AG04449 (cell line): ENCODE measurements at regions not wholly inside any gene's neighbourhood (a gene's known extent, or its start where the extent isn't known, plus 50 kb on each side); places are given as distances from the start of the nearest gene placed in this dataset.

Experiments
- CTCF ChIA-PET: fragments of 350-600 bp; formaldehyde crosslinking; extraction: SDS; loops from one replicate; lab custom pipeline; 2021; ENCODE audit warnings: antibody characterized with exemption; lab: Yijun Ruan, JAX
- POLR2A ChIA-PET: fragments of 400-600, 350-600 bp; formaldehyde crosslinking; extraction: SDS; loops from one replicate; lab custom pipeline; 2020; ENCODE audit warnings: antibody characterized with exemption, inconsistent platforms; lab: Yijun Ruan, JAX
- DNase-seq: peaks from one replicate; pipeline ENCODE4 v3.0.0-alpha.2; 2010; ENCODE audit warnings: low read depth, low spot score
- H3K4me3 ChIP-seq: 2 replicates; pipeline ENCODE4 v1.5.1; 2011; ENCODE audit warnings: low read depth, mild to moderate bottlenecking, control low read depth, low read length
- CTCF ChIP-seq: IDR thresholded peaks from one replicate; pipeline ENCODE4 v1.5.1; 2011; ENCODE audit warnings: mild to moderate bottlenecking, moderate library complexity, low read length, control low read depth, inconsistent platforms; ENCODE audit not compliant: insufficient read depth; ENCODE audit errors: missing control alignments

DNA sequence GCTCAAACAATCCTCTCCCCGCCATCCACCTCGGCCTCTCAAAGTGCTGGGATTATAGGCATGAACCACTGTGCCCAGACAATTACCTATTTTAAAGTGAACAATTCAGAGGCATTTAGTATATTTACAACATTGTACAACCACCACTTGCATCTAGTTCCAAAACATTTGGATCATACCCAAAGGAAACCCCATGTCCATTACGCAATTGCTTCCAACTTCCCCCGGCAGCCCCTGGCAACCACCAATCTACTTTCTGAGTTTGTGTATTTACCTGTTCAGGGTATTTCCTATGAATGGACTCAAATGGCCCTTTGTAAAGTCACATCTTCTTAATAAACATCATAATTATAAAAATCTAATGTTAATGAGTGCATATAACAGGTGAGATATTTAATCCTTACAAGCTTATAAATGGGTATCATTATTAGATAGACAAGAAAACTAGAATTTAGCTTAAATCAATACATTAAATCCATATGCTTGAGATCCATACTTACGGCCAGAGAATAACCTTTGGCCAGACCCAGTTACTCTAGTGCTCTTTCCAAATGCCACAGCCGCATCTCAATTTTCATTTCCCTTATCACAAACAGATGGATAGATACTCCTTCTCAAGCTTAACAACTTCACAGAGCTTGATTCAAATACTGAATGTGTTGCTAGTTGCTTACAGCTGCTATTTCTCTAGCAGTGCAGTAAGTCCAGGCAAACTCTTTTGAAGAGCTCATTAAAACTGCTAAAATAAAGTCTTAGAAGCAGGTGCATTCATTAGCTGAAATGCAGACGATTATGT, 133.4 kb upstream of the MKLN1 start:
- TF ChIP-seq CTCF = no peak
- no peak for DNase-seq
- H3K4me3 ChIP-seq = no peak overlapping the region
- ChIA-PET POLR2A (no interaction called here), CTCF (no interaction called here)

DNA sequence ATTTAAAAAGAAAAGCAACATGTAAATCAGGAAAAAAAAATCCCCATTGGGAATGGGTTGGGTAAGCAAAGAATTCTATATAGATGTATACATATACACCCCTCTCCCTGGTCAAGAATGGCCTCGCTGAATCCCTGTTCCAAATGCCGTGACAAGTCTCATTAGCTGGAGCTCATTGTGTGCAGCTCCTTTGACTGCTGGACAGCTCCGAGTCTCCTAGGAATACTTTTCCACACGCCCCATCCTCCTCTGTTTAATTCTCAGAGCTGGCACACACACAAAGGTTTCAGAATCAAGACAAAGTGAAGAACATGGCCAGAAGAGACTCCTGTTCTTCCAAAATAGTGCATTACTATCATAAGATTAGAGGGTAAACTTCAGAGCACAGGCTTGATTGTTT, 130.9 kb upstream of the MKLN1 start:
- TF ChIP-seq CTCF = no peak
- no peak for DNase-seq
- POLR2A ChIA-PET = interaction anchor here (0.7 to 0.8 kb wide), 2 partner anchors 8 to 87 kb away, joined by 3 to 5 read pairs; no protein-coding TSS in a partner anchor
- CTCF ChIA-PET = interaction anchor here (1.9 kb wide), 1 partner anchor 15 kb away, joined by 6 read pairs; no protein-coding TSS in a partner anchor
- no peak overlapping the region for H3K4me3 ChIP-seq

DNA sequence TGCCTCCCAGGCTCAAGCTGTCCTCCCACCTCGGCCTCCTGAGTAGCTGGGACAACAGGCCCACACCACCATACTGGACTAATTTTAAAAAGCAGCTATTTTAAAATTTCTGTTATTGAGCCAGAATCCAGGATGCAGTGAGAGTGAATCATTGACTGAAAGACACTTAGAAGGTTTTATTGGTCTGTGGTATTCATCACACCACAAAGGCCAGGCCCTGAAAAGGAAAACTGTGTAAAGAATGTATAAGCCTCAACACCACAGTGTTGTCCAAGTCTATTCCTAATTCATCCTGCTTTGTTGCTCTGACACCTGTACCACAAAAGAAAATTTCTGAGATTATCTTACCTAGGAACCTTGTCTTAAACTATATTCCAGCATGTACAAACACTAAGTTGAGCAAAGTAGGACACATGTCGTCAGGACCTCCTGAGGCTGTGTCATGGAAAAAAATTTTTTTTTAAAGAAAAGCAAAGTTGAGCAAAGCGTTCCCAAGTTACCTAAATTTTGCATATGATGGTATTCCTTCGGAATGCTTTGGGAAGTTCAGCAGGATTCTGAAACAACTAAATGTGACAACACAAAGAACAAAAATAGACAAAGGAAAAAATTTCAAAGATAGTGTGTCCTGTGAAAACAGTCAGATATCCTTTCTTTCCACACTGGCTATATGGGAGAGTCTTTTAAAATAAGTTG, 129.6 kb upstream of the MKLN1 start:
- no peak for DNase-seq
- CTCF ChIA-PET = no interaction called here
- POLR2A ChIA-PET = interaction anchor here (0.6 kb wide), 1 partner anchor 9 kb away, joined by 4 read pairs; no protein-coding TSS in a partner anchor
- H3K4me3 ChIP-seq = no peak overlapping the region
- no peak for TF ChIP-seq CTCF

DNA sequence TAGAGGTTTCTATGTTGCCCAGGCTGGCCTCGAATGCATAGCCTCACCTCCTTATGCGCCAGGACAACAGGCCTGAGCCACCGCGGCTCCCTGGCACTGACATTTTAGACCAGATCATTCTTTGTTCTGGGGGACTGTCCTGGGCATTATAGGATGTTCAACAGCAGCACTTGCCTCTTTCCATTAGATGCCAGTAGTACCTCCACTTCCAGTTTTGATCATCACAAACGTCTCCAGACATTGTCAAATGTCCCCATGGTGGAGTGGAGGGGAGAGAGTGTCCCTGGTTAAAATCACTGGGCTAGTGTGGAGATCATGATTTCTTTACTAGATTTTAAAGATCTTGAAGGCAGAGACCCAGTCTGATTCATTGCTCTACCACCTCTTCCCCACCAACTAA, 125.2 kb upstream of the MKLN1 start:
- ChIA-PET POLR2A (no interaction called here), CTCF (no interaction called here)
- TF ChIP-seq CTCF = no peak
- H3K4me3 ChIP-seq = no peak overlapping the region
- DNase-seq = no peak

GRCh38 chr7:131203291-131203976, 124.2 kb upstream of the MKLN1 start:
- H3K4me3 ChIP-seq = no peak overlapping the region
- ChIA-PET POLR2A (no interaction called here), CTCF (no interaction called here)
- DNase-seq = no peak
- TF ChIP-seq CTCF = no peak

DNA sequence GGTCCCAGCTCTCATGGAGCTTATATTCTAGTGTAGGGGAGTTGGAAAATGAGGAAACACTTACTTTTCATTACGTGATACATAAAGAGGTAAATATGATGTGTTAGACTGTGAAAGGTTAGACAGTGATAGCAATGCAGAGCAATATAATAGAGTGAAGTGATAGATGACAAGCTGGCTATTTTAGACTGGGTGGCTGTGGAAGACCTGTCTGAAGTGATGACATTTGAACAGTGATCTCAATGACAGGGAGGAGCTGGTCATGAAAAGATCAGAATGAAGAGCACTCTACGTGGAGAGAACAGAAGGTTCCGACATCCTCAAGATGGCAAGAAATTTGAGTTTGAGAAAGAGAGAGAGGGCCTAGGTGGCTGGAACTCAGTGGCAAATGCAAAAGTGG, 118.9 kb upstream of the MKLN1 start:
- POLR2A ChIA-PET = no interaction called here
- H3K4me3 ChIP-seq = no peak overlapping the region
- CTCF ChIA-PET = no interaction called here
- no peak for DNase-seq
- TF ChIP-seq CTCF = no peak
